ENCODE measurements at regions not wholly inside any gene's neighbourhood (a gene's known extent, or its start where the extent isn't known, plus 50 kb on each side); places are given as distances from the start of the nearest gene placed in this dataset.

DNA sequence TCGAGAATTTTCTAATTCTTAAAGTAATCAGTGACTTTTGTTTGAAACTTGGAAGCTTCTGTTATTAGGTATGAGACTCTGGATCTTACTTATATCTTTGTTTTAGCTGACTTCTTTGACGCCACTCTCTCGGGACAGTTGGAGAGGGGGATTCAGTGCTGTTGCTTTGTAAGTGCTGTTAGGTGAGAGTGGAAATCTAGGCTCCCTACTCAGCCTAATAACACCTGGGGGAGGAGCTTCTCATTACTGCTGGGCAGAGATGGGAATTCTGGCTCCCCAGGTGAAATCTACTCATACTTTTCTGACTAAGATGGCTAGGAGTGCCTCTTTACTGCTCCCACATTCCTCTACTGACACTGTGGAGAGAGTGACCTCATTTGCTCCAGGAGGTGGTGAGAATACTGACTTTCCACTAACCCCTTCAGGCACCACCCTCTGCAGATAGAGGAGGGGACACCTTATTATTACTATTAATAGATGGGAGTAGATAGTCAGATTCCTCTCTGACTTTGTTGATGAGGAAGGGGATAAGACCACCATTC is 324.9 kb upstream of the SPRY2 start (continued):
- TF ChIP-seq, protein P1, sequence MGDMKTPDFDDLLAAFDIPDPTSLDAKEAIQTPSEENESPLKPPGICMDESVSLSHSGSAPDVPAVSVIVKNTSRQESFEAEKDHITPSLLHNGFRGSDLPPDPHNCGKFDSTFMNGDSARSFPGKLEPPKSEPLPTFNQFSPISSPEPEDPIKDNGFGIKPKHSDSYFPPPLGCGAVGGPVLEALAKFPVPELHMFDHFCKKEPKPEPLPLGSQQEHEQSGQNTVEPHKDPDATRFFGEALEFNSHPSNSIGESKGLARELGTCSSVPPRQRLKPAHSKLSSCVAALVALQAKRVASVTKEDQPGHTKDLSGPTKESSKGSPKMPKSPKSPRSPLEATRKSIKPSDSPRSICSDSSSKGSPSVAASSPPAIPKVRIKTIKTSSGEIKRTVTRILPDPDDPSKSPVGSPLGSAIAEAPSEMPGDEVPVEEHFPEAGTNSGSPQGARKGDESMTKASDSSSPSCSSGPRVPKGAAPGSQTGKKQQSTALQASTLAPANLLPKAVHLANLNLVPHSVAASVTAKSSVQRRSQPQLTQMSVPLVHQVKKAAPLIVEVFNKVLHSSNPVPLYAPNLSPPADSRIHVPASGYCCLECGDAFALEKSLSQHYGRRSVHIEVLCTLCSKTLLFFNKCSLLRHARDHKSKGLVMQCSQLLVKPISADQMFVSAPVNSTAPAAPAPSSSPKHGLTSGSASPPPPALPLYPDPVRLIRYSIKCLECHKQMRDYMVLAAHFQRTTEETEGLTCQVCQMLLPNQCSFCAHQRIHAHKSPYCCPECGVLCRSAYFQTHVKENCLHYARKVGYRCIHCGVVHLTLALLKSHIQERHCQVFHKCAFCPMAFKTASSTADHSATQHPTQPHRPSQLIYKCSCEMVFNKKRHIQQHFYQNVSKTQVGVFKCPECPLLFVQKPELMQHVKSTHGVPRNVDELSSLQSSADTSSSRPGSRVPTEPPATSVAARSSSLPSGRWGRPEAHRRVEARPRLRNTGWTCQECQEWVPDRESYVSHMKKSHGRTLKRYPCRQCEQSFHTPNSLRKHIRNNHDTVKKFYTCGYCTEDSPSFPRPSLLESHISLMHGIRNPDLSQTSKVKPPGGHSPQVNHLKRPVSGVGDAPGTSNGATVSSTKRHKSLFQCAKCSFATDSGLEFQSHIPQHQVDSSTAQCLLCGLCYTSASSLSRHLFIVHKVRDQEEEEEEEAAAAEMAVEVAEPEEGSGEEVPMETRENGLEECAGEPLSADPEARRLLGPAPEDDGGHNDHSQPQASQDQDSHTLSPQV (IDR thresholded peaks at IDR 0.05): no peak
- TF ChIP-seq, protein P2, sequence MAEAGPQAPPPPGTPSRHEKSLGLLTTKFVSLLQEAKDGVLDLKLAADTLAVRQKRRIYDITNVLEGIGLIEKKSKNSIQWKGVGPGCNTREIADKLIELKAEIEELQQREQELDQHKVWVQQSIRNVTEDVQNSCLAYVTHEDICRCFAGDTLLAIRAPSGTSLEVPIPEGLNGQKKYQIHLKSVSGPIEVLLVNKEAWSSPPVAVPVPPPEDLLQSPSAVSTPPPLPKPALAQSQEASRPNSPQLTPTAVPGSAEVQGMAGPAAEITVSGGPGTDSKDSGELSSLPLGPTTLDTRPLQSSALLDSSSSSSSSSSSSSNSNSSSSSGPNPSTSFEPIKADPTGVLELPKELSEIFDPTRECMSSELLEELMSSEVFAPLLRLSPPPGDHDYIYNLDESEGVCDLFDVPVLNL (IDR thresholded peaks at IDR 0.05; ENCODE audit: low read depth, low read length): no peak
- TF ChIP-seq, protein P3, sequence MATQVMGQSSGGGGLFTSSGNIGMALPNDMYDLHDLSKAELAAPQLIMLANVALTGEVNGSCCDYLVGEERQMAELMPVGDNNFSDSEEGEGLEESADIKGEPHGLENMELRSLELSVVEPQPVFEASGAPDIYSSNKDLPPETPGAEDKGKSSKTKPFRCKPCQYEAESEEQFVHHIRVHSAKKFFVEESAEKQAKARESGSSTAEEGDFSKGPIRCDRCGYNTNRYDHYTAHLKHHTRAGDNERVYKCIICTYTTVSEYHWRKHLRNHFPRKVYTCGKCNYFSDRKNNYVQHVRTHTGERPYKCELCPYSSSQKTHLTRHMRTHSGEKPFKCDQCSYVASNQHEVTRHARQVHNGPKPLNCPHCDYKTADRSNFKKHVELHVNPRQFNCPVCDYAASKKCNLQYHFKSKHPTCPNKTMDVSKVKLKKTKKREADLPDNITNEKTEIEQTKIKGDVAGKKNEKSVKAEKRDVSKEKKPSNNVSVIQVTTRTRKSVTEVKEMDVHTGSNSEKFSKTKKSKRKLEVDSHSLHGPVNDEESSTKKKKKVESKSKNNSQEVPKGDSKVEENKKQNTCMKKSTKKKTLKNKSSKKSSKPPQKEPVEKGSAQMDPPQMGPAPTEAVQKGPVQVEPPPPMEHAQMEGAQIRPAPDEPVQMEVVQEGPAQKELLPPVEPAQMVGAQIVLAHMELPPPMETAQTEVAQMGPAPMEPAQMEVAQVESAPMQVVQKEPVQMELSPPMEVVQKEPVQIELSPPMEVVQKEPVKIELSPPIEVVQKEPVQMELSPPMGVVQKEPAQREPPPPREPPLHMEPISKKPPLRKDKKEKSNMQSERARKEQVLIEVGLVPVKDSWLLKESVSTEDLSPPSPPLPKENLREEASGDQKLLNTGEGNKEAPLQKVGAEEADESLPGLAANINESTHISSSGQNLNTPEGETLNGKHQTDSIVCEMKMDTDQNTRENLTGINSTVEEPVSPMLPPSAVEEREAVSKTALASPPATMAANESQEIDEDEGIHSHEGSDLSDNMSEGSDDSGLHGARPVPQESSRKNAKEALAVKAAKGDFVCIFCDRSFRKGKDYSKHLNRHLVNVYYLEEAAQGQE (IDR thresholded peaks at IDR 0.05; ENCODE audit: low read depth, low read length): no peak
- no peak for TF ChIP-seq ZNF24 (IDR thresholded peaks at IDR 0.05)
- TF ChIP-seq BHLHE40 (IDR thresholded peaks at IDR 0.05; ENCODE audit: borderline replicate concordance in 1 of 2, low read depth in 2 of 2, low read length in 1 of 2): no peak
- TF ChIP-seq SIX5 (IDR thresholded peaks at IDR 0.05; ENCODE audit: low read depth, low read length, severe bottlenecking): no peak
- TF ChIP-seq, protein P4, sequence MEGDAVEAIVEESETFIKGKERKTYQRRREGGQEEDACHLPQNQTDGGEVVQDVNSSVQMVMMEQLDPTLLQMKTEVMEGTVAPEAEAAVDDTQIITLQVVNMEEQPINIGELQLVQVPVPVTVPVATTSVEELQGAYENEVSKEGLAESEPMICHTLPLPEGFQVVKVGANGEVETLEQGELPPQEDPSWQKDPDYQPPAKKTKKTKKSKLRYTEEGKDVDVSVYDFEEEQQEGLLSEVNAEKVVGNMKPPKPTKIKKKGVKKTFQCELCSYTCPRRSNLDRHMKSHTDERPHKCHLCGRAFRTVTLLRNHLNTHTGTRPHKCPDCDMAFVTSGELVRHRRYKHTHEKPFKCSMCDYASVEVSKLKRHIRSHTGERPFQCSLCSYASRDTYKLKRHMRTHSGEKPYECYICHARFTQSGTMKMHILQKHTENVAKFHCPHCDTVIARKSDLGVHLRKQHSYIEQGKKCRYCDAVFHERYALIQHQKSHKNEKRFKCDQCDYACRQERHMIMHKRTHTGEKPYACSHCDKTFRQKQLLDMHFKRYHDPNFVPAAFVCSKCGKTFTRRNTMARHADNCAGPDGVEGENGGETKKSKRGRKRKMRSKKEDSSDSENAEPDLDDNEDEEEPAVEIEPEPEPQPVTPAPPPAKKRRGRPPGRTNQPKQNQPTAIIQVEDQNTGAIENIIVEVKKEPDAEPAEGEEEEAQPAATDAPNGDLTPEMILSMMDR (IDR thresholded peaks at IDR 0.05 in 2 of 3, conservative IDR thresholded peaks at IDR 0.05 in 1 of 3; ENCODE audit: control insufficient read depth in 2 of 3, extremely low read depth in 1 of 3, insufficient read depth in 1 of 3, low read depth in 3 of 3, low read length in 3 of 3): no peak
- TF ChIP-seq RAD21 (IDR thresholded peaks at IDR 0.05; ENCODE audit: insufficient read depth, low read depth, low read length): no peak
- TF ChIP-seq, protein P5, sequence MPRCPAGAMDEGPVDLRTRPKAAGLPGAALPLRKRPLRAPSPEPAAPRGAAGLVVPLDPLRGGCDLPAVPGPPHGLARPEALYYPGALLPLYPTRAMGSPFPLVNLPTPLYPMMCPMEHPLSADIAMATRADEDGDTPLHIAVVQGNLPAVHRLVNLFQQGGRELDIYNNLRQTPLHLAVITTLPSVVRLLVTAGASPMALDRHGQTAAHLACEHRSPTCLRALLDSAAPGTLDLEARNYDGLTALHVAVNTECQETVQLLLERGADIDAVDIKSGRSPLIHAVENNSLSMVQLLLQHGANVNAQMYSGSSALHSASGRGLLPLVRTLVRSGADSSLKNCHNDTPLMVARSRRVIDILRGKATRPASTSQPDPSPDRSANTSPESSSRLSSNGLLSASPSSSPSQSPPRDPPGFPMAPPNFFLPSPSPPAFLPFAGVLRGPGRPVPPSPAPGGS (IDR thresholded peaks at IDR 0.05; ENCODE audit: borderline replicate concordance, insufficient read depth, low read depth, low read length, poor library complexity, severe bottlenecking): no peak
- TF ChIP-seq NFYA (IDR thresholded peaks at IDR 0.05; ENCODE audit: borderline replicate concordance, low read depth, low read length): no peak

All from GM12878 (cell line).